Astrocyte of the cerebellum (primary cell): ENCODE measurements at regions not wholly inside any gene's neighbourhood (a gene's known extent, or its start where the extent isn't known, plus 50 kb on each side); places are given as distances from the start of the nearest gene placed in this dataset.

Experiments
- DNase-seq: peaks from one replicate; pipeline ENCODE4 v3.0.0-alpha.2; 2011; ENCODE audit warnings: low read depth
- H3K4me3 ChIP-seq: 2 replicates; pipeline ENCODE4 v1.5.1; 2011; ENCODE audit warnings: mild to moderate bottlenecking, low read depth, low read length, moderate library complexity
- in situ Hi-C: cut with HindIII; loops from 2 replicates; pipeline ENCODE4 v1.10.0; 2017; ENCODE audit warnings: low sequenced_read_pairs
- TF ChIP-seq, protein P1 (sequence below): IDR thresholded peaks from 2 replicates; pipeline ENCODE4 v1.5.1; 2012; ENCODE audit warnings: low read length, low read depth, moderate library complexity, mild to moderate bottlenecking; ENCODE audit errors: missing control alignments

DNA sequence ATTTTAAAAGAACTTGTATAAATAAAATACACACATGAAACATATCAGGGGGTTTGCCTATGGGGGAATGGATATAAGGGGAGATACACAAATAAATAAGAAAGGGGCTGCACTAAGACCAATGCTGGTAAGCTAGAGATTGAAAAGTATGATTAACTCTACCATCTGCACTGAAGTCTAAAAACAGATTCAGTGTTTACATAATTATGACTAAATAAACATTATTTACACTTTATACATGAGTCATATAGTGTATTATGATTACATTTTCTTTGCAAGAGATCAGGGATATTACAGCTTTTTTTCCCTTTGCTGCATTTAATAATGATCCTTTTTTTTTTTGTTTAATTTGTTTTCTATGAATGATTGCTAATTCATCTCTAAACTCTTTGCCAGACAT, 367.9 kb downstream of the TMEM38B start:
- in situ Hi-C loops: no loop called here
- TF ChIP-seq, protein P1, sequence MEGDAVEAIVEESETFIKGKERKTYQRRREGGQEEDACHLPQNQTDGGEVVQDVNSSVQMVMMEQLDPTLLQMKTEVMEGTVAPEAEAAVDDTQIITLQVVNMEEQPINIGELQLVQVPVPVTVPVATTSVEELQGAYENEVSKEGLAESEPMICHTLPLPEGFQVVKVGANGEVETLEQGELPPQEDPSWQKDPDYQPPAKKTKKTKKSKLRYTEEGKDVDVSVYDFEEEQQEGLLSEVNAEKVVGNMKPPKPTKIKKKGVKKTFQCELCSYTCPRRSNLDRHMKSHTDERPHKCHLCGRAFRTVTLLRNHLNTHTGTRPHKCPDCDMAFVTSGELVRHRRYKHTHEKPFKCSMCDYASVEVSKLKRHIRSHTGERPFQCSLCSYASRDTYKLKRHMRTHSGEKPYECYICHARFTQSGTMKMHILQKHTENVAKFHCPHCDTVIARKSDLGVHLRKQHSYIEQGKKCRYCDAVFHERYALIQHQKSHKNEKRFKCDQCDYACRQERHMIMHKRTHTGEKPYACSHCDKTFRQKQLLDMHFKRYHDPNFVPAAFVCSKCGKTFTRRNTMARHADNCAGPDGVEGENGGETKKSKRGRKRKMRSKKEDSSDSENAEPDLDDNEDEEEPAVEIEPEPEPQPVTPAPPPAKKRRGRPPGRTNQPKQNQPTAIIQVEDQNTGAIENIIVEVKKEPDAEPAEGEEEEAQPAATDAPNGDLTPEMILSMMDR: no peak
- no peak for DNase-seq
- H3K4me3 ChIP-seq: no peak overlapping the region

DNA sequence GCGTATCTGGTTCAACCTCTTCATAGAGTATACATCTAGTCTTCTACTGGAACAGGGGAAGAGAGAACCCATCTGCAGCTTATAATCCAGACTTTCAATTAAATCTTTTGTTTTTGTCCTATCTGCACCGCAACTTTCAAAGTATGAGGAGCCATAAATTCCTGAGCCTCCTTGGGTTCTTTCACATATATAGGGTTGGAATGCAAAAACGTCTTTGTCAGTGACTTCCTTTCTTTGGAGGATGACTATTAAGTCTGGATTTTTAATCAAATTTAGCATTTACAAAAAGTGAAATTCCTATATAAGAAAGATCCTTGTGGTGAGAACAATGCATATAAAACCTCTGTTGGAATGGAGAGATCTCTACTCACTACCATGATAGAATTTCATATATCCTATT, 370.8 kb downstream of the TMEM38B start:
- in situ Hi-C loops: no loop called here
- no peak overlapping the region for H3K4me3 ChIP-seq
- TF ChIP-seq, protein P1: no peak
- no peak for DNase-seq

DNA sequence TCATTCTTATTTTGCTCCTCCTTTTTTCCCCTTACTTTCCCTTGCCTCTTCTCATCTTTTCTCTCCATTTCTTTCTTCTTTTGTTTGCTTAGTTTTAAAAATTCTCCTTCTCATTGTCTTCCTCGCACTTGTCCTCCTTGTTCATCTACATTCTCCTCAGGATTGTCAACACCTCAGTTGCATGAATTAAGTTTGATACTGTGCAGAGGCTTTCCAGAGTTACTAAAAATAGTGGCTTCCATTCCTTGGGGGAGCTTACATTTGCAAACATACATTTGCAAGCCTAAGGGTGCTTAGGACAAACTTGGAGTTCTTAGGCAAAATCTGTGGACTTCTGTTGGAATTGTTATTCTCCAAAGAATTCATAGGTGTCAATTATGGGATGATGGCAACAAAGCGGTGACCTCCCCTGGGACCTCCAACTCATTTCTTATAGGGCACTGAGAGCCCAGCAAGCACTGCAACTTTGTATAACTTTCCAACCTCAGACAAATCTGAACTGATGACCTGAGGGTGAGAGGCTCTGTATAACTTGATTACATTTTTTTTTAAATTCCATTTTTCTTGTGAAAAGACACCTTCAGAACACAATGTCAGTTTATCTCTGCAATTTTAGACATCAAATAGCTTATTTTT, 371.4 kb downstream of the TMEM38B start:
- no peak for DNase-seq
- in situ Hi-C loops: no loop called here
- no peak overlapping the region for H3K4me3 ChIP-seq
- TF ChIP-seq, protein P1: no peak

DNA sequence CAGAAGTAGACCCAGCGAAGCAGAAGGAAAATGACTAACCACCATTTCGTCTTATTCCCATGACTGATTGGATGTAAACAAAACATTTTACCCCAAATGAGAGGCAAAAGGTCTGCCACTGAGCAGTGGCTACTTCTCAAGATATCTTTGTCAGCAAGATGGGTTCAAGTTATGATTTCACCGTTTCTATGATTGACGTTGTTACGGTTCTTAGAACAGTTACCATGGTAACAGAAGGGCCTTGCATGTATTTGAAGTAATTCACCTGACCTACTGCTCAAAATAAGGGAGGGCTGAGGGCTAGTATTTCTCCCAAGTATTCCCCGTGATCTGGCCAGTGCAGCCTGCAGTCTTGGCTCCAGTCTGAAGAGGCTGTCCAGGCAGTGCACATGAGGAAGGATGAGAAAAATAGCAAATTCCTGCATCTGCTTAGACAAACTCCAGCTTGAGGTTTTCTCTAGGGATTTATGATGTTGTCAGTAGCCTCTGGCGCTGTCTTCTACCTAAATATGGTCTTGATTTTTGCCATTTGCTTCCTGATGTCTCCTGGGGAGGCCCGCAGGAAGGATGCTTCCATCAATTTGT, 372.7 kb downstream of the TMEM38B start:
- in situ Hi-C loops: no loop called here
- DNase-seq: no peak
- H3K4me3 ChIP-seq: no peak overlapping the region
- TF ChIP-seq, protein P1: no peak

DNA sequence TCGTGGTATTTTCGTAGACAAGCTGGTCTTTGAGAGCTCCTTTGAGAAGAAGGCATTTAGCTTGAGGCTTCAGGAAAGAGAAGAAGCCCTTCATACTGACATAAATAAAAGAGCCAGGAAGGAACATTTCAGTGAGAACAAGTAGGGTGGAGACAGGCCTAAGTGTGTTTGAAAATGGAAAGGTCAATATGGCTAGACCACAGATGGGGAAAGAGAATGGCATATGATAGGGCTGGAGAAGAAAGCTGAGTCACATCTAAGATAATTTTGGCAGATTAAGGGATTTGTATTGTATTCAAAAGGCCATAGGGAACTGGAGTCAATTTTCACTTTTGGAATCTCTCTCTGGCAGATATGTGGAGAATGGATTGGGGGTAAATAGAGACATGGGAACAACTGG, 374.9 kb downstream of the TMEM38B start:
- in situ Hi-C loops: no loop called here
- TF ChIP-seq, protein P1: no peak
- no peak for DNase-seq
- no peak overlapping the region for H3K4me3 ChIP-seq

DNA sequence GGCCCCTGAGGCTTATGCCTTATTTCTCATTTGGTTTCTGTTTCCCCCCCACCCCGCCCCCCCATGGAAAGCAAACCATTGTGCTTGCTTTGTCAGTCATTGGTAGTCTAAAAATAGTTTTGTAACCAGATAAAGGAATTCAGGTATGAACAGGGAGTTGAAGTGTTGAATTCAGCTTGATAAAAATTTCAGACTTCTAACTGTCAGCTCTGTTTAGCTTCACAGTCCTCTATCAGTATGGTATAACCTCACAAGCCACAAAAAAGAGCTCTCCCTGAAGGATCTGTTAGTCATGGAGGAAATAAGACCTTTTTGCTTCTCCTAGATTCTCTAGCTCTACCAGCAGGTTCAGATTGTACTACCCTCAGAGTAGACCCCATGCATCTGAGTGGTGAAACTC, 378.1 kb downstream of the TMEM38B start:
- TF ChIP-seq, protein P1: no peak
- H3K4me3 ChIP-seq: no peak overlapping the region
- in situ Hi-C loops: no loop called here
- DNase-seq: no peak
